Liver (tissue), 3 donors: ENCODE measurements at regions not wholly inside any gene's neighbourhood (a gene's known extent, or its start where the extent isn't known, plus 50 kb on each side); places are given as distances from the start of the nearest gene placed in this dataset.

Experiments used
- CTCF ChIP-seq: fragments of 150-350 bp; IDR thresholded peaks from 2 replicates; pipeline ENCODE4 v1.5.1; 2017; ENCODE audit warnings: improper control_type of control experiment, low read depth, low read length; ENCODE audit not compliant: missing input control
- EGR1 ChIP-seq, 2 donors: IDR thresholded peaks; 2 replicates each; pipeline ENCODE4 v1.6.1; 2016 to 2018; ENCODE audit warnings: antibody characterized with exemption in 2 of 2, low read depth in 2 of 2
- YY1 ChIP-seq: IDR thresholded peaks from 2 replicates; pipeline ENCODE4 v1.6.1; 2016; ENCODE audit warnings: antibody characterized with exemption, mild to moderate bottlenecking
- donor health status: healthy.
- donor health status: healthy.

GRCh38 chr20:39188266-39188765 is 226.2 kb downstream of the DHX35 start:
- TF ChIP-seq YY1 (no peak), CTCF (no peak), EGR1 (IDR thresholded peaks at IDR 0.05; ENCODE audit: low read depth in 2 of 2) (no peak)
